ENCODE measurements at regions not wholly inside any gene's neighbourhood (a gene's known extent, or its start where the extent isn't known, plus 50 kb on each side); places are given as distances from the start of the nearest gene placed in this dataset.
A peak's percentile ranks its signal among the peaks of the same experiment; 100 is the strongest.
"Not testable (repeated sequence)": the region's sequence is repeated elsewhere in the genome, so short reads cannot be mapped to it uniquely, and the experiment has no call there.

- DNase-seq: no peak
Observed at GRCh38 chr10:125554016-125554703, 128.8 kb downstream of the TEX36 start.

- no peak for DNase-seq
Observed at GRCh38 chr10:125553091-125553490, 129.9 kb downstream of the TEX36 start.

GRCh38 chr10:125551247-125551646 is 131.7 kb downstream of the TEX36 start:
- no peak for DNase-seq

GRCh38 chr10:125550362-125550761 is 132.6 kb downstream of the TEX36 start:
- no peak for DNase-seq

GRCh38 chr10:125549653-125550052 is 133.3 kb downstream of the TEX36 start:
- no peak for DNase-seq

GRCh38 chr10:125548878-125549277 is 134.1 kb downstream of the TEX36 start:
- no peak for DNase-seq

- no peak for DNase-seq
Observed at GRCh38 chr10:125548356-125548755, 134.6 kb downstream of the TEX36 start.

GRCh38 chr10:125547010-125547650 is 135.8 kb downstream of the TEX36 start:
- no peak for DNase-seq

GRCh38 chr10:125543796-125544195 is 139.2 kb downstream of the TEX36 start:
- no peak for DNase-seq

GRCh38 chr10:125538947-125539731 is 143.8 kb downstream of the TEX36 start:
- DNase-seq: no peak

- DNase-seq: no peak
Observed at GRCh38 chr10:125536236-125536635, 146.7 kb downstream of the TEX36 start.

- DNase-seq: no peak
Observed at GRCh38 chr10:125535559-125535958, 147.4 kb downstream of the TEX36 start.

- no peak for DNase-seq
Observed at GRCh38 chr10:125534515-125534914, 148.4 kb downstream of the TEX36 start.

- no peak for DNase-seq
Observed at GRCh38 chr10:125533866-125534265, 149.1 kb downstream of the TEX36 start.

GRCh38 chr10:125531465-125531864 is 151.5 kb downstream of the TEX36 start:
- DNase-seq: no peak

GRCh38 chr10:125523347-125523746 is 159.6 kb downstream of the TEX36 start:
- DNase-seq: no peak

GRCh38 chr10:125521721-125522680 is 161.0 kb downstream of the TEX36 start:
- DNase-seq: peak; percentile 41 to 52

GRCh38 chr10:125520968-125521367 is 162.0 kb downstream of the TEX36 start:
- no peak for DNase-seq

GRCh38 chr10:125518397-125518796 is 164.6 kb downstream of the TEX36 start:
- DNase-seq: not testable (repeated sequence)

GRCh38 chr10:125515571-125515970 is 167.4 kb downstream of the TEX36 start:
- DNase-seq: no peak

GRCh38 chr10:125514206-125515162 is 168.5 kb downstream of the TEX36 start:
- no peak for DNase-seq
